ENCODE measurements at regions not wholly inside any gene's neighbourhood (a gene's known extent, or its start where the extent isn't known, plus 50 kb on each side); places are given as distances from the start of the nearest gene placed in this dataset.
"Not testable (repeated sequence)": the region's sequence is repeated elsewhere in the genome, so short reads cannot be mapped to it uniquely, and the experiment has no call there.

GRCh38 chr14:56449670-56450213 lies 129.9 kb upstream of the TMEM260 start:
- Mint-ChIP-seq H3K27ac (no peak overlapping the region), H3K4me1 (peaks cover 2% of the 10 kb centered on the region), H3K4me3 (no peak overlapping the region), H3K27me3 (ENCODE audit: low read depth in 3 of 3) (peaks cover 0 to 10% (median 5%) of the 10 kb centered on the region in 3 donors), H3K36me3 (no peaks in the 10 kb centered on the region), H3K9me3 (peaks cover 13 to 25% (median 15%) of the 10 kb centered on the region in 7 donors)
- Histone ChIP-seq H3K9ac (ENCODE audit: insufficient read depth, low read length, poor library complexity, severe bottlenecking) (no peak overlapping the region), H4K20me1 (ENCODE audit: insufficient read depth, low read length) (no peaks in the 10 kb centered on the region), H3K36me3 (replicated peaks in 1 of 2; ENCODE audit: control insufficient read depth in 1 of 2, insufficient read depth in 2 of 2, low read length in 2 of 2) (no peaks in the 10 kb centered on the region), H3K4me2 (replicated peaks; ENCODE audit: extremely low read depth, low read length, poor library complexity, severe bottlenecking) (no peak overlapping the region), H2AFZ (ENCODE audit: insufficient read depth, low read depth, low read length, poor library complexity, severe bottlenecking) (no peak overlapping the region), H3K9me3 (replicated peaks in 1 of 2; ENCODE audit: control insufficient read depth in 1 of 2, insufficient read depth in 1 of 2, low read length in 2 of 2) (peaks cover 9 to 16% of the 10 kb centered on the region in 2 donors), H3K27ac (ENCODE audit: low read depth in 1 of 2, low read length in 2 of 2) (no peak overlapping the region), H3K4me3 (replicated peaks in 1 of 3; ENCODE audit: low read depth in 2 of 3, low read length in 3 of 3) (no peak overlapping the region), H3K79me2 (ENCODE audit: insufficient read depth, low read length) (no peaks in the 10 kb centered on the region), H3K4me1 (ENCODE audit: control insufficient read depth in 1 of 2, insufficient read depth in 2 of 2, low read length in 2 of 2) (no peaks in the 10 kb centered on the region), H3K27me3 (ENCODE audit: control insufficient read depth in 2 of 2, insufficient read depth in 2 of 2, low read length in 2 of 2) (no peaks in the 10 kb centered on the region)
- no peak for TF ChIP-seq CTCF (IDR thresholded peaks at IDR 0.05)
- intact Hi-C loops (cut with micrococcal nuclease), result no loop called here
- WGBS (ENCODE audit: insufficient coverage), result no CpG with 5 or more reads among the region's 2 CpGs
- DNase-seq, result no peak

GRCh38 chr14:56452940-56453339 lies 126.7 kb upstream of the TMEM260 start:
- Histone ChIP-seq H2AFZ (ENCODE audit: insufficient read depth, low read depth, low read length, poor library complexity, severe bottlenecking) (no peak overlapping the region), H3K27ac (ENCODE audit: low read depth in 1 of 2, low read length in 2 of 2) (no peak overlapping the region), H3K9ac (ENCODE audit: insufficient read depth, low read length, poor library complexity, severe bottlenecking) (no peak overlapping the region), H3K4me2 (replicated peaks; ENCODE audit: extremely low read depth, low read length, poor library complexity, severe bottlenecking) (no peak overlapping the region), H3K4me1 (ENCODE audit: control insufficient read depth in 1 of 2, insufficient read depth in 2 of 2, low read length in 2 of 2) (no peaks in the 10 kb centered on the region), H4K20me1 (ENCODE audit: insufficient read depth, low read length) (no peaks in the 10 kb centered on the region), H3K79me2 (ENCODE audit: insufficient read depth, low read length) (no peaks in the 10 kb centered on the region), H3K27me3 (ENCODE audit: control insufficient read depth in 2 of 2, insufficient read depth in 2 of 2, low read length in 2 of 2) (no peaks in the 10 kb centered on the region), H3K4me3 (replicated peaks in 1 of 3; ENCODE audit: low read depth in 2 of 3, low read length in 3 of 3) (no peak overlapping the region), H3K36me3 (replicated peaks in 1 of 2; ENCODE audit: control insufficient read depth in 1 of 2, insufficient read depth in 2 of 2, low read length in 2 of 2) (no peaks in the 10 kb centered on the region), H3K9me3 (replicated peaks in 1 of 2; ENCODE audit: control insufficient read depth in 1 of 2, insufficient read depth in 1 of 2, low read length in 2 of 2) (peaks cover 9 to 16% of the 10 kb centered on the region in 2 donors)
- 89% methylated on average over 6 of the region's 6 CpGs for WGBS (ENCODE audit: insufficient coverage)
- Mint-ChIP-seq H3K27me3 (ENCODE audit: low read depth in 3 of 3) (peaks cover 0 to 6% (median 5%) of the 10 kb centered on the region in 3 donors), H3K4me1 (no peaks in the 10 kb centered on the region), H3K4me3 (no peak overlapping the region), H3K36me3 (no peaks in the 10 kb centered on the region), H3K27ac (no peak overlapping the region), H3K9me3 (peaks cover 13 to 29% (median 17%) of the 10 kb centered on the region in 7 donors)
- TF ChIP-seq CTCF (IDR thresholded peaks at IDR 0.05), result no peak
- intact Hi-C loops (cut with micrococcal nuclease), result no loop called here
- DNase-seq, result no peak

GRCh38 chr14:56454680-56455079 lies 124.9 kb upstream of the TMEM260 start:
- H3K36me3 Mint-ChIP-seq; H3K4me3 ChIP-seq (replicated peaks in 1 of 3; ENCODE audit: low read depth in 2 of 3, low read length in 3 of 3); H3K4me1 Mint-ChIP-seq; H3K27ac ChIP-seq (ENCODE audit: low read depth in 1 of 2, low read length in 2 of 2); H3K36me3 ChIP-seq (replicated peaks in 1 of 2; ENCODE audit: control insufficient read depth in 1 of 2, insufficient read depth in 2 of 2, low read length in 2 of 2); H3K4me3 Mint-ChIP-seq; H3K4me2 ChIP-seq (replicated peaks; ENCODE audit: extremely low read depth, low read length, poor library complexity, severe bottlenecking); intact Hi-C loops (cut with micrococcal nuclease); H4K20me1 ChIP-seq (ENCODE audit: insufficient read depth, low read length); DNase-seq; H3K27ac Mint-ChIP-seq; H2AFZ ChIP-seq (ENCODE audit: insufficient read depth, low read depth, low read length, poor library complexity, severe bottlenecking); H3K9ac ChIP-seq (ENCODE audit: insufficient read depth, low read length, poor library complexity, severe bottlenecking); H3K79me2 ChIP-seq (ENCODE audit: insufficient read depth, low read length); H3K27me3 ChIP-seq (ENCODE audit: control insufficient read depth in 2 of 2, insufficient read depth in 2 of 2, low read length in 2 of 2); H3K4me1 ChIP-seq (ENCODE audit: control insufficient read depth in 1 of 2, insufficient read depth in 2 of 2, low read length in 2 of 2); H3K27me3 Mint-ChIP-seq (ENCODE audit: low read depth in 3 of 3); H3K9me3 ChIP-seq (replicated peaks in 1 of 2; ENCODE audit: control insufficient read depth in 1 of 2, insufficient read depth in 1 of 2, low read length in 2 of 2): not testable (repeated sequence)
- no CpG with 5 or more reads among the region's 3 CpGs for WGBS (ENCODE audit: insufficient coverage)
- H3K9me3 Mint-ChIP-seq, result peaks cover 7 to 24% (median 8%) of the 10 kb centered on the region in 7 donors

Measured in CD14-positive monocyte (primary cell).